NB4 (cell line): ENCODE measurements at regions not wholly inside any gene's neighbourhood (a gene's known extent, or its start where the extent isn't known, plus 50 kb on each side); places are given as distances from the start of the nearest gene placed in this dataset.

Experiments used
- TF ChIP-seq, protein P1 (sequence below): IDR thresholded peaks from one replicate; pipeline ENCODE4 v1.5.1; 2012; ENCODE audit warnings: low read depth, low read length
- TF ChIP-seq, protein P2 (sequence below): IDR thresholded peaks from 2 replicates; pipeline ENCODE4 v1.6.1; 2011; ENCODE audit warnings: low read depth, low read length

DNA sequence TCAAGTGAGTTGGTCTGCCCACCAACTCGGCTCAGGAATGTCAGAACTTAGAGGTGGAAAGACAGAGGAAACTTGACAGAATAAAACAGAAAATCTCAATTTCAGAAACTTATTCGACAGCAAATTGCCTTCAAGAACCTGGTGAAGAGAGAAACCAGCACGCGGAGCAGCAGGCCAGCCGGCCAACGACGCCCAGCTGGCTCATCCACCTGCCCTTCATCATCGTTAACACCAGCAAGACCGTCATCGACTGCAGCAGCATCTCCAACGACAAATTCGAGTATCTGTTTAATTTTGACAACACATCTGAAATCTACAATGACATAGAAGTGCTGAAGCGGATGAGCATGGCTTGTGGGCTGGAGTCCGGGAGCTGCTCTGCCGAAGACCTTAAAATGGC lies 350.8 kb upstream of the CAMK1G start:
- TF ChIP-seq, protein P1, sequence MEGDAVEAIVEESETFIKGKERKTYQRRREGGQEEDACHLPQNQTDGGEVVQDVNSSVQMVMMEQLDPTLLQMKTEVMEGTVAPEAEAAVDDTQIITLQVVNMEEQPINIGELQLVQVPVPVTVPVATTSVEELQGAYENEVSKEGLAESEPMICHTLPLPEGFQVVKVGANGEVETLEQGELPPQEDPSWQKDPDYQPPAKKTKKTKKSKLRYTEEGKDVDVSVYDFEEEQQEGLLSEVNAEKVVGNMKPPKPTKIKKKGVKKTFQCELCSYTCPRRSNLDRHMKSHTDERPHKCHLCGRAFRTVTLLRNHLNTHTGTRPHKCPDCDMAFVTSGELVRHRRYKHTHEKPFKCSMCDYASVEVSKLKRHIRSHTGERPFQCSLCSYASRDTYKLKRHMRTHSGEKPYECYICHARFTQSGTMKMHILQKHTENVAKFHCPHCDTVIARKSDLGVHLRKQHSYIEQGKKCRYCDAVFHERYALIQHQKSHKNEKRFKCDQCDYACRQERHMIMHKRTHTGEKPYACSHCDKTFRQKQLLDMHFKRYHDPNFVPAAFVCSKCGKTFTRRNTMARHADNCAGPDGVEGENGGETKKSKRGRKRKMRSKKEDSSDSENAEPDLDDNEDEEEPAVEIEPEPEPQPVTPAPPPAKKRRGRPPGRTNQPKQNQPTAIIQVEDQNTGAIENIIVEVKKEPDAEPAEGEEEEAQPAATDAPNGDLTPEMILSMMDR: no peak
- TF ChIP-seq, protein P2, sequence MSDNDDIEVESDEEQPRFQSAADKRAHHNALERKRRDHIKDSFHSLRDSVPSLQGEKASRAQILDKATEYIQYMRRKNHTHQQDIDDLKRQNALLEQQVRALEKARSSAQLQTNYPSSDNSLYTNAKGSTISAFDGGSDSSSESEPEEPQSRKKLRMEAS: no peak
